LNCAP (cell line): ENCODE measurements at regions not wholly inside any gene's neighbourhood (a gene's known extent, or its start where the extent isn't known, plus 50 kb on each side); places are given as distances from the start of the nearest gene placed in this dataset.

Source experiments
- CTCF ChIP-seq: fragments of 450-650 bp; IDR thresholded peaks from 2 replicates; pipeline ENCODE4 v1.5.1; 2017; ENCODE audit warnings: mild to moderate bottlenecking

- no peak for TF ChIP-seq CTCF
Observed at GRCh38 chr20:4617019-4617418, 69.2 kb upstream of the PRNP start.

- peak; percentile 41; the same call in 1 of the 2 replicates for TF ChIP-seq CTCF
Observed at GRCh38 chr20:4613718-4614620, 72.3 kb upstream of the PRNP start.

- TF ChIP-seq CTCF: no peak
Observed at GRCh38 chr20:4613184-4613583, 73.1 kb upstream of the PRNP start.

GRCh38 chr20:4610871-4611270 lies 75.4 kb upstream of the PRNP start:
- no peak for TF ChIP-seq CTCF

GRCh38 chr20:4609511-4609910 lies 76.7 kb upstream of the PRNP start:
- TF ChIP-seq CTCF: no peak

- TF ChIP-seq CTCF: no peak
Observed at GRCh38 chr20:4608861-4609260, 77.4 kb upstream of the PRNP start.

GRCh38 chr20:4607287-4607713 lies 79.0 kb upstream of the PRNP start:
- TF ChIP-seq CTCF: peak; percentile 92
